ENCODE measurements at regions not wholly inside any gene's neighbourhood (a gene's known extent, or its start where the extent isn't known, plus 50 kb on each side); places are given as distances from the start of the nearest gene placed in this dataset.

DNA sequence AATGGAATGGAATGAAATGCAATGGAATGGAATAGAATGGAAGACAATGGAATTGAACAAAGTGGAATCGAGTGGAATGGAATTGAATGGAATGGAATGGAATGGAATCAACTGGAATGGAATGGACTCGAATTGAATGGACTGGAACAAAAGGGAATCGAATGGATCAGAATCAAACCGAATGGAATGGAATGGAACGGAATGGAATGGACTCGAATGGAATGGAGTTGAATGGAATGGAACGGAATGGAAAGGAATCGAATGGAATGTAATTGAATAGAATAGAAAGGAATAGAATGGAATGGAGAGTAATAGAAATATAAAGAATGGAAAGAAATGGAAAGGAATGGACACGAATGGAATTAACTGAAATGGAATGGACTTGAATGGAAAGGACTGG lies 475.2 kb upstream of the WSB1 start:
- TF ChIP-seq, protein P1, sequence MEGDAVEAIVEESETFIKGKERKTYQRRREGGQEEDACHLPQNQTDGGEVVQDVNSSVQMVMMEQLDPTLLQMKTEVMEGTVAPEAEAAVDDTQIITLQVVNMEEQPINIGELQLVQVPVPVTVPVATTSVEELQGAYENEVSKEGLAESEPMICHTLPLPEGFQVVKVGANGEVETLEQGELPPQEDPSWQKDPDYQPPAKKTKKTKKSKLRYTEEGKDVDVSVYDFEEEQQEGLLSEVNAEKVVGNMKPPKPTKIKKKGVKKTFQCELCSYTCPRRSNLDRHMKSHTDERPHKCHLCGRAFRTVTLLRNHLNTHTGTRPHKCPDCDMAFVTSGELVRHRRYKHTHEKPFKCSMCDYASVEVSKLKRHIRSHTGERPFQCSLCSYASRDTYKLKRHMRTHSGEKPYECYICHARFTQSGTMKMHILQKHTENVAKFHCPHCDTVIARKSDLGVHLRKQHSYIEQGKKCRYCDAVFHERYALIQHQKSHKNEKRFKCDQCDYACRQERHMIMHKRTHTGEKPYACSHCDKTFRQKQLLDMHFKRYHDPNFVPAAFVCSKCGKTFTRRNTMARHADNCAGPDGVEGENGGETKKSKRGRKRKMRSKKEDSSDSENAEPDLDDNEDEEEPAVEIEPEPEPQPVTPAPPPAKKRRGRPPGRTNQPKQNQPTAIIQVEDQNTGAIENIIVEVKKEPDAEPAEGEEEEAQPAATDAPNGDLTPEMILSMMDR (IDR thresholded peaks at IDR 0.05), result no peak
- TF ChIP-seq POLR2A (IDR thresholded peaks at IDR 0.05), result no peak

Measured in lower leg skin (tissue), 3 donors.